Fibroblast of skin of scalp (primary cell): ENCODE measurements at regions not wholly inside any gene's neighbourhood (a gene's known extent, or its start where the extent isn't known, plus 50 kb on each side); places are given as distances from the start of the nearest gene placed in this dataset.
"Not testable (repeated sequence)": the region's sequence is repeated elsewhere in the genome, so short reads cannot be mapped to it uniquely, and the experiment has no call there.

Source experiments
- DNase-seq: peaks from one replicate; pipeline ENCODE4 v3.0.0-alpha.2; 2013

DNA sequence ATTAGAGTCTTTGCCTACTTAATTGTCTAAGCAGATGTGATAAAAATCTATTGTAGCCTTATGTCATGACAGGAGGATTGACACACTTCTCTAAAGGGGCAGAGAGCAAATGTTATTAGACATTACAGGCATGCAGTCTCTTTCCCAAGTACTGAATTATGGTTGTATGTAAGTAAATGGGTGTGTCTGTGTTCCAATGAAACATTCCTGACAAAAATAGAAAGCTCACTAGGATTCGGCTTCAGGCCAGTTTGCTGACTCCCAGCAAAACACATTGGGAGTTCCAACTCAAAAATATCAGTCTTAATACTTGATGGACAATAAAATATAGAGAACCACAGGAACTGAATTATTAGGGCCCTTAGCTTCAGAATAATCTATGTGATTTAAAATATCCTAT, 1480.4 kb downstream of the FAM181B start:
- DNase-seq: peak; percentile 1

DNA sequence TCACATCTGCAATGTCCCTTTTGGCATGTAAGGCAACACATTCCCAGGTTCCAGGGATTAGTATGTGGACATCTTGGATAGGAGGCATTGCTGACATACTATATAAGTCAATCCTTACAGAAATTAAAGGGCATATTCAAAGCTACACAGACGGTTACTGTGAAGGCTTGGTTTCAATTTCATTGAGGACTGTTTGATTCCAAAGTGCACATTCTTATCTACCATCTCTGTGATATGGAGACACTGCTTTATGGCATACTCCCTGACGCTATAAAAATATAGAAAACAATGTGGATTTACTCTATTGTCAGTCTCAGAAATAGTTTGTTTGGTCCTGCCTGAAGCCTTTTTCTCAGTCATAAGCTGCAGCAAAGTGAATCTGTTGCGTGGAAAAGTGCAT, 1486.7 kb downstream of the FAM181B start:
- no peak for DNase-seq

GRCh38 chr11:81245791-81246190, 1487.9 kb downstream of the FAM181B start:
- DNase-seq: no peak

DNA sequence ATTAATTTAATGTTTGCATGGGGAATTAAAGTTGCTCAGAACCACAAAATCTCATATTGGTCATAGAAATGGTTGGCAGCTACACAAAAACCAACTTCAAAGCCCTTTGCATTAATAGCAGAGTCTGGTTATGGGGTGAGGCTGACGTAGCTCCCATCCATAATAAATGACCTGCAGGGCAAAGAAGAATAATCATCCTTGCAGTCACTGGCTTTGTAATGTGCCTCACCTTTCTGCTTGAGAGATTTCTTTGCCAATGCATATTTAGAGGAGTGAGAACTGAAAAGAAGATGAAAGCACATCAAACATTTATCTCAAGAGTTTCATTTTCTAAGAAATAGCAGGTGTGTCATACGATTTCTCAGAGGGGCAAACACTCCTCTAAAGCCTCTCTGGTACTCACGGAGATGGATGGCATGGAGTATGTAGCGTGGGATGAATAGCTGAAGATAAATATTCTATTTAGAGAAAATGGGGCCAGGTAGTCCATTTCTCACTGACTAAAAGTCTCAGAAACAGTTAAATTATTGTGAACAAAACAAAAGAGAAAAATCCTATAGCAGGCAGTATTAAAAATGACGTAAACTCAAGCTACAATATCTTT, 1491.9 kb downstream of the FAM181B start:
- no peak for DNase-seq

DNA sequence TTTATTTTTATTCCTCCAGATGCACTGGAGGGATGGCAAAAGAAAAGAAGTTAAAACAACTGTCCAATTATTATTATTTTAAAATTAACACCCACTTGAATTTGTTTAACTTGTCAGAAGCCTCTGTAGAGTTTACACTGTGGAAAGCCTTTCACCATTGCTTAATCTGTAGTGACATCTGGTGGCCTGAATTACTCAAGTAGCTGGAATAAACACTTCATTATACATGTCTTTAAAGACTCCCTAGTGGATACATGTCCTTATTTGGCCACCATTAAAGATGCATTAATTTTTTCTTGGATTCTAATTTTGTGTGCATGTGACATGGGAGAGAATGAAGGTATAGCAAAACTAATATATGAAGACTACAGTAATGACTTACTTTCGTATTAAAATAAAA, 1496.5 kb downstream of the FAM181B start:
- peak; percentile 54 for DNase-seq

DNA sequence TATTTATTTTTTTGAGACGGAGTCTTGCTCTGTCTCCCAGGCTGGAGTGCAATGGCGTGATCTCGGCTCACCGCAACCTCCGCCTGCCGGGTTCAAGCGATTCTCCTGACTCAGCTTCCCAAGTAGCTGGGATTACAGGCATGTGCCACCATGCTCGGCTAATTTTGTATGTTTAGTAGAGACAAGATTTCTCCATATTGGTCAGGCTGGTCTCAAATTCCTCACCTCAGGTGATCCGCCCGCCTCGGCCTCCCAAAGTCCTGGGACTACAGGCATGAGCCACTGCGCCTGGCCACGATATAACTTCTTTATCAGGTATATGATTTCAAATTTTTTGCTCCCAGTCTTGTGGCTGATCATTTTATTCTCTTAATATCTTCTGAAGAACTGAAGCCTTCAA, 1506.3 kb downstream of the FAM181B start:
- DNase-seq: not testable (repeated sequence)

GRCh38 chr11:81224396-81224795, 1509.3 kb downstream of the FAM181B start:
- DNase-seq: no peak

DNA sequence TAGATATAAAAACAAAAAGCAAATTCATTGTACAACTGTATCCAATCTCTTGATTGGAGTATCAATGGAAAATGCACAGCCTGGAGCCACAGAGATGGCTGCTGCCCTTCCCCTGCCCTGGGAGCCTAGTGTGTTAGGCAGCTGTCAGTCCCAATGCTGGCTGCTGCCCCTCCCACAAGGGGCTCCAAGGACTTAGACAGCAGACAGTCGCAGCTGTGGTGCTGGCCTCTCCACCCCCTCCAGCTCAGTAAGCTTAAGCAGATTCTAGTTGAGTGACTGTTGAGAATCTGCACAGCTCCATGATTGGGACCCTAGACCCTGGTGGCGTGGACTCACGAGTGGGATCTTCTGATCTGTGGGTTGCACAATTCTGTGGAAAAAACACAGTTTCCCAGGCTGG, 1511.2 kb downstream of the FAM181B start:
- DNase-seq: no peak

- no peak for DNase-seq
These were observed 1513.3 kb downstream of the FAM181B start for GRCh38 chr11:81220146-81220895.

- DNase-seq: no peak
These were observed 1514.0 kb downstream of the FAM181B start for GRCh38 chr11:81219661-81220060.

- DNase-seq: no peak
These were observed 1515.2 kb downstream of the FAM181B start for GRCh38 chr11:81218440-81218839.

GRCh38 chr11:81211050-81211449, 1522.6 kb downstream of the FAM181B start:
- DNase-seq: no peak

GRCh38 chr11:81207421-81208054, 1526.1 kb downstream of the FAM181B start:
- no peak for DNase-seq

DNA sequence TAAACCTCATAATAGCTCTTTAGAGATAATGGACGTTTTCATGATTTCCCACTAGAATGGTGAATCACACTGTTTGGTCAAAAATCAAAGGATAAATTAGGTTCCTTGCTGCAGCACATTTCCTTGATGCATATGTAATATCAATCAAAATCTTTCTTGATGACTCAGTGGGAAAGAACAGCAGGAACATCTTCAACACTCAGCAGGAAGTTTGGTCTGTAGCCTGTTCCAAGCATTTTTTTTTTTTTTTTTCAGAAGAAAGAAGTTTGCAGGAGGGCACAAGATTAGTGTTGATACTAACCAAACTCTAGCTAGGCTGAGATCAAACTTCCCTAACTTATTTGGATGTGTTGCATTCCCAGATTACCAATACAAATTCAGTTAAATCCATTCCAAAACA, 1529.8 kb downstream of the FAM181B start:
- peak; percentile 38 for DNase-seq

- no peak for DNase-seq
These were observed 1536.3 kb downstream of the FAM181B start for GRCh38 chr11:81197396-81197795.

GRCh38 chr11:81192516-81192915, 1541.1 kb downstream of the FAM181B start:
- DNase-seq: no peak

DNA sequence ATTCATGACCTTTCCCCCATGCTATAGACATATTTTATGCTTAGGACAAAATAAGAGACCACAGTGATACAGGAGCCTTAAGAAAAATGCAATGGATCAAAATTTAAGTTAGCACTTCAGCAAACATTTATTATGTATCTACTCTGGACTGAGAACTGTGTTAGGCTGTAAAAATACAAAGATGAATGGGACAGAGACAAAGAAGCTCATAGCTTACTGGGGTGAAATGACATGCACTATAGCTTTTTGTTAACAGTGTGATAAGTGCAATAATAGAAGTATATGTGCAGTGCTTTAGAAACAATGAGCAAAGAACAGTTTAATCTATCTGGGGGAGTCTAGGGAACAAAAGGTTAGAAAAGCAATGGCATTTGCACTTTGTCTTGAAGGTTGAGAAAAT, 1543.1 kb downstream of the FAM181B start:
- no peak for DNase-seq

DNA sequence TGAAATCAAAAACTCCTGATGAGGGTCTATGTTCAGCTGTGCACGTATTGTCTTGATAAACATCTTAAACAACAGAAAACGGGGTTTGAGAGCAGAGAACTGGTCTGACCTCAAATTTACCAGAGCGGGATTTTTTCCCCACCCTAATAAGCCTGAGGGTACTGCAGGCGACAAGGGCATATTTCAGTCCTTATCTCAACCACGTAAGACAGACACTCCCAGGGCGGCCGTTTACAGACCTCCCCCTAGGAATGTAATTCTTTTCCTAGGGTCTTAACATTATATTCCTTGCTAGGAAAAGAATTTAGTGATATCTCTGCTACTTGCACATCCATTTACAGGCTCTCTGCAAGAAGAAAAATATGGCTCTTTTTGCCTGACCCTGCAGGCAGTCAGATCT, 1546.6 kb downstream of the FAM181B start:
- not testable (repeated sequence) for DNase-seq

- DNase-seq: no peak
These were observed 1558.9 kb downstream of the FAM181B start for GRCh38 chr11:81174646-81175330.

- no peak for DNase-seq
These were observed 1568.5 kb downstream of the FAM181B start for GRCh38 chr11:81165164-81165563.

GRCh38 chr11:81159900-81160299, 1573.8 kb downstream of the FAM181B start:
- no peak for DNase-seq

GRCh38 chr11:81135570-81135969, 1598.1 kb downstream of the FAM181B start:
- DNase-seq: no peak

DNA sequence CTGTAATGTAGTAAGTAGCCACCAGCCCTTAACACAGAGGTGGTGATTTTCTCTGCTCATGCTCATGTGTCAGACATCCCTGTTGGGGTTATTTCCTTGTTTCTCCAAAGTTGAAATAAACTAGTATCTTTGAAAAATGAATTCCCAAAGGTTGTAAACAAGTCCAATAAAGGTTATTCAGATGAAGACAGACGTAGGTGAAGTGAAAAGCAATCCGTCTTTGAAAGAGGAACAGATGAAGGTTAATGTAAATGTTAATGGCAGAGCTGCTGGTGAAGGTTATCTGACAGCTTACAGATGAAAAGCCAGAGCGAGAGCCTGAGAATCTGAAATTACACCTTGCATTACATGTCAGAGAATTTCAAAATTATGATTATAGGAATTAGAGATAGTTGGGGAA, 1604.0 kb downstream of the FAM181B start:
- DNase-seq: no peak
